Bone marrow (tissue), 2 donors: ENCODE measurements at regions not wholly inside any gene's neighbourhood (a gene's known extent, or its start where the extent isn't known, plus 50 kb on each side); places are given as distances from the start of the nearest gene placed in this dataset.
"Not testable (repeated sequence)": the region's sequence is repeated elsewhere in the genome, so short reads cannot be mapped to it uniquely, and the experiment has no call there.

Experiments
- DNase-seq, 2 donors: peaks; one replicate each; lab custom pipeline; 2025; lab: John Stamatoyannopoulos, UW

DNA sequence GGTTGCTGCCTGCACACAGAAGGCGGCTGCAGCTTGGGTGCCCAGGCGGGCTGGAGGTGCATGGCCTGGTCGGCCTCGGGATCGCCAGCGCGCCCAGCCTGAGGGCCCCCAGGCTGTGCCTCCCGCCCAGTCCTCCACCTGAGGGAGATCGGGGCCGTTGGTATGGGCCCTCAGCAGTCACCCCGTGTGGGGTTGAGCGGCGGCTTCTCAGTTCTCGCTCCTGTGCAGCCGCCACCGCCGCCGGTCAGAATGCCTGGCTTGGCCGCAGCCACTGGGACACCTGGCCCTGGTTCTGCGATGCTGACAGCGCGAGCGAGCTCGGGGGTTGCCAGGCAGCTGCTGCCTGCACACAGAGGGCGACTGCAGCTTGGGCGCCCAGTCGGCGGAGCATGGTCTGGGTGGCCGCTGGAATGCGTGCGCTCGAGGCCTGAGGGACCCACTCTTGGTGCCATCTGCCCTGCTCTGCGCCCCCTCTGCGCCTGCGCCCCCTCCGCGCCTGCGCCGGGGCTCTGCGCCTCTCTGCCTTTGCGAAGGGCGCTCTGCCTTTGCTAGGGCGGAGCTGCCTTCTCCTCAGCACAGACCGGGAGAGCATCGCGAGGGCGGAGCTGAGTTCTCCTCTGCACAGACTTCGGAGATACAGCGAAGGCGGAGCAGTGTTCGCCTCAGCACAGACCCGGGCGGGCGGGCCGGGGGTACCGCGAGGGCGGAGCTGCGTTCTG, 84.6 kb upstream of the ZNG1F start:
- DNase-seq, result not testable (repeated sequence)

DNA sequence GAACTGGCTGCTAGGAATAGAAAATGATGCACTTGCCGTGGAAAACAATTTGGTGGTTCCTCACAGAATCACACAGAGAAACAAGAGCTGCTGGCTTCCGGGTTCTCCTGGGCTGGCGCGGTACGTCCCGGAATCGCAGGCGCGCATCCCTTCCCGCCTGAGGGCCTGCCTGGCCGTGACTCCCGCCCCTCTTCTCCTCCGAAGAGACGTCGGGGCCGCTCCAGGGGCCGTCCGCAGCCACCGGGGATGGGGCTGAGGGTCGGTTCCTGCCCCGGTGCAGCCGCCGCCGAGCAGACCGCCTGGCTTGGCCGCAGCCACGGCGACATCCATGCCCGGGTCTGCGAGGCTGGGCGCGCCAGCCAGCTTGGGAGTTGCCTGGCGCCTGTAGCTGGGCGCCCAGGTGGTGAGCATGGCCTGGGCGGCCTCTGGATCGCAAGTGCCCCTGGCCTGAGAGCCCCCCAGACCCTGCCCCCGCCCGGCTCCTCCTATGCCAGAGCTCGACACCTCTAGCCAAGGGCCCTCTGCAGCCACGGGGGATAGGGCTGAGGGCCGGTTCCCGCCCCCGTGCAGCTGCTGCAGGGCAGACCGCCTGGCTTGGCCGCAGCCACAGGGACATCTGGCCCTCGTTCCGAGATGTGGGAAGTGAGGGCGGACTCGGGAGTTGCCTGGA, 83.9 kb upstream of the ZNG1F start:
- DNase-seq, result not testable (repeated sequence)

DNA sequence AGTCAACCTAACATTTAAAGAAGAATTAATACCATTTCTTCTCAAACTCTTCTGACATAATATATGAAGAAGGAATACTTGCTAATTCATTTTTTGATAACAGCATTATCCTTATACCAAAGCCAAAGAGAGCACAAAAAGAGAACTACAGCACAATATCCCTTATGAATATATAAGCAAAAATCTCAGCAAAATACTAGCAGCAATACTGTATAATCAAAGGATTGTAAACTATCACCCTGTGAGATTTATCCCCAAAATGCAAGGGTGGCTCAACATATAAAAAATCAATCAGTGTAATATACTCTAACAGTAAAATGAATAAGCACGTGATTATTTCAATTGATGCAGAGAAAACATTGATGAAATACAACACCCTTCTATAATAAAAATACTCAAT, 81.9 kb upstream of the ZNG1F start:
- not testable (repeated sequence) for DNase-seq

DNA sequence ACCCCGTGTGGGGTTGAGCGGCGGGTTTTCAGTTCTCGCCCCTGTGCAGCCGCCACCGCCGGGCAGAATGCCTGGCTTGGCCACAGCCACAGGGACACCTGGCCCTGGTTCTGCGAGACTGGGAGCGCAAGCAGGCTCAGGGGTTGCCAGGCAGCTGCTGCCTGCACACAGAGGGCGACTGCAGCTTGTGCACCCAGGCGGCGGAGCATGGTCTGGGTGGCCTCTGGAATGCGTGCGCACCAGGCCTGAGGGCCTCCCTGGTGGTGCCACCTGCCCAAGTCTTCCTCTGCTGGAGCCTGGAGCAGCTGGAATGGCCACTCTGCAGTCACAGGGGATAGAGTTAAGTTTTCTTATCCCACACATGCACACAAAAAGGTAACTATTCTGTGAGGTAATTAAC, 80.4 kb upstream of the ZNG1F start:
- DNase-seq, result not testable (repeated sequence)

DNA sequence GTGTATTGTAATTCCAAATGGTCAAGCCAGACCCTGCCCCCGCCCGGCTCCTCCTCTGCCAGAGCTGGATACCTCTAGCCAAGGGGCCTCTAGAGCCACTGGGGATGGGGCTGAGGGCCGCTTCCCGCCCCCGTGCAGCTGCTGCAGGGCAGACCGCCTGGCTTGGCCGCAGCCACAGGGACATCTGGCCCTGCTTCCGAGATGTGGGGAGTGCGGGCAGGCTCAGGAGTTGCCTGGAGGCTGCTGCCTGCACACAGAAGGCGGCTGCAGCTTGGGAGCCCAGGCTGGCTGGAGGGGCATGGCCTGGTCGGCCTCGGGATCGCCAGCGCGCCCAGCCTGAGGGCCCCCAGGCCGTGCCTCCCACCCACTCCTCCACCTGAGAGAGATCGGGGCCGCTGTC, 79.9 kb upstream of the ZNG1F start:
- DNase-seq, result not testable (repeated sequence)

DNA sequence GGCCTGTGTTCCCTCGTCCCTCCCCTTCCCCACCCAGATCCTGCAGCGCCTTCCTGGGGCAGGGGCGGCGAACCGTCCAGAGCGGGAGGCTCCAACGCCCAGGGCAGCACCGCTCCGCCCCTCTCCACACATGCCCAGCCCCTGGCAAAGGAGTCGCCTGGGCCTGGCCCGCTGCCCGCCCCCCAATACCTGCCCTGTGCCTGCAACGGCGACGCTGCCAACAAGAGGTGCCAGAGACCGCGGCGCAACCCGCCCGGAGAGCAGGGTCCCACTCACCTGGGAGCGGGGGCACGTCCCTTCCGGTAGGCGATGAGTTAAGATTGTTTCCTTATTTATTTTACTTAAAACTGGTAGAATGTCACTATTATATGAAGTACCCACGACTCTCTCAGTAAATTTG, 77.5 kb upstream of the ZNG1F start:
- not testable (repeated sequence) for DNase-seq

DNA sequence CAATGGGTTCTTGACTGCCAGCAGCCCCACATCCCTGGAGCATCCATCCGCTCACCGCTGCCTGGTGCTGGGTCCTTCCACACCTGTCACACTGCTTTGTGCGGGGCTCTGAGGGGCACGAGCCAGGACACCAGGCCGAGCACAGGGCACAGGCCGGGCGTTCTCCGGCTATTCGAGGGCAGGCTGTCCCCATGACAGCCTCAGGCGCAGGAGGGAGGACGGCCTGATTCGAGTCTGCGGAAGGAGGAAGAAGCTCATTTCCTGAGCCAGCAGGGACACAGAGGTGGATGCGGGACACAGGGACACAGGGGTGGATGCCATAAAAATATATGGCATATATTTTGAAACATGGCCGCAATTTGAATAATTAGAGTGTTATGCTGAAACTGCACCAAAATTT, 76.9 kb upstream of the ZNG1F start:
- DNase-seq, result not testable (repeated sequence)

DNA sequence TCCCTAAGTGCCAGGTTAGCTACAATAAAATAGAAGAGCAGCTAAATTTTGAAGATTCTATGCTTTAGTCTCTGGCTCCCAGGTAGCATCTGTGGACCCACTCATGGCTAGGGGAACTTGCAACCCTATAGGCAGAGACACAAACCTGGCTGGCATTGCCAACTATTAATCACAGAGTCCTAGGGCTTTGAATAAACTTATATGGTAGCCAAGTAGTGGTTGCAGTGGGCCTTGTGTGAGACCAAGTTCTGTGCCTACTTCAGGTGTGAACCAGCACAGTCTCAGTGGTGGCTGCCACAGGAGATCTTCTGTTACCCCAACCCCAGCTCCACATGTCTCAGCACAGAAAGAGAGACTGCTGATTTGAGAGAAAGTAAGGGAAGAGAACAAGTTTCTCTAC, 62.9 kb upstream of the ZNG1F start:
- DNase-seq, result not testable (repeated sequence)

DNA sequence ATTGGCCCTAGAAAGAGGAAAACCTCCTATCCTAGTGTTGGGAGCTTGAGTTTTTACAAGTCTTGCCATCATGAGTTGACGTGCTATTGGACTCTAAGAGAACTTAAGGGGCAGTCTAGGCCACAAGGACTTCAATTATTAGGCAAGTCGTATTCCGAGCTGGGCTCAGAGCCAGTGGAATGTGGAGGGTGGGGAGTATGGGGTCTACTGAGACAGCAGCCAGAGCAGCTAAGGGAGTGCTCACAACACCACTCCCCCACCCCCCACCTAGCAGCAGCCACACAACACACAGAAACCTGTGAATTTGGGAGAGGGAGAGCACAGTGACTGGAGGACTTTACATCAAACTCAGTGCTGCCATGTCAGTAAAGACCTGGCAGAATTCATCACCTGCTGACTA, 62.0 kb upstream of the ZNG1F start:
- DNase-seq, result not testable (repeated sequence)

DNA sequence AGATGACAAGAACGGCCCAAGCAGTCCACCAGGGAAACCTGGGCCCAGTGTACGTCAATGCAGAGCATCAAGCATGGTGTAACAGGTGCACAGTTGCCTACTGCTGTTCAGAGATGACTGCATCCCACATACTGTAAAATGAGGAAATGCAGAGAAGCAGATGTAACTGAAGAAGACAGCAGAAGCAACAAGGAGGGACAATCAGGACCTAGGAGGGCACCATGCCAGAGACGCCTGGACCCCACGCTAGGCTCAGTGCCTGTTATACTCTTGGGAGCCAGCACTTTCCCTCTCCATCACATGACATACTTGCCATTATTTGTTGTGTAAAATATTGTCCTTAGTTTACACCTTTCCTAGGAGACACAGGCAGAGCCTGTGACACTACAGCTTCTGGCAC, 57.6 kb upstream of the ZNG1F start:
- DNase-seq, result not testable (repeated sequence)
